ENCODE measurements at regions not wholly inside any gene's neighbourhood (a gene's known extent, or its start where the extent isn't known, plus 50 kb on each side); places are given as distances from the start of the nearest gene placed in this dataset.

DNA sequence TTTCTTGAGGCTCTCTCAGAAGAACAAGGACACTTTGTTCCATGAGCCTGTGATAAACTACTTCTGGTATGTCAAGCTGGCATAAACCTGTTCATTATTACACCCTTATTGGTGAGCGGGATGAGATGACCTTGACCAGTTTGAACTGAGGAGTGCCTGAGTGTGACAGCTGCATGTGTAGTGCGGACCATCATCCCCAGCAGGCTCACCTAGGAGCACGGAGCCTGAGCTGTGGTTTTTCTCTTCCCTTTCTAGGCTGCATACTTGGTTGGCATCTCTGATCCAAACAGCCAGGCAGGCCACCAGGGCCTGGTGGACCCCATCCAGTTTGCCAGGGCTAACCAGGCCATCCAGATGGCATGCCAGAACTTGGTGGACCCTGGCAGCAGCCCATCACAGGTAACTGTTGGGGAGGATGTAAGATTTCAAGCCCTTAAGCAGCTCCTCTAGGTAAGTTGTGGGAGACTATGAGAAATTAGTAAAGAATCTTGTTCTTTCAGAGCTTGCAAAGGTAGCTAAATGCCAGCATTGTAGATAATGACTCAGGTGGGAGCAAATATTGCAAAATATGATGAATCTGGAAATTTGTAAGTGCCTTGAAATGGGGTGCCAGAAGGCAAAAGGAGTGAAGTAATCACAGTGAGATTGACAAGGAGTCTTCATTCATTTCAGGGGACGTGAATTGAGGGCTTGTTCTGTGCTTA is 288.9 kb upstream of the TPM1 start:
- TF ChIP-seq, protein P1, sequence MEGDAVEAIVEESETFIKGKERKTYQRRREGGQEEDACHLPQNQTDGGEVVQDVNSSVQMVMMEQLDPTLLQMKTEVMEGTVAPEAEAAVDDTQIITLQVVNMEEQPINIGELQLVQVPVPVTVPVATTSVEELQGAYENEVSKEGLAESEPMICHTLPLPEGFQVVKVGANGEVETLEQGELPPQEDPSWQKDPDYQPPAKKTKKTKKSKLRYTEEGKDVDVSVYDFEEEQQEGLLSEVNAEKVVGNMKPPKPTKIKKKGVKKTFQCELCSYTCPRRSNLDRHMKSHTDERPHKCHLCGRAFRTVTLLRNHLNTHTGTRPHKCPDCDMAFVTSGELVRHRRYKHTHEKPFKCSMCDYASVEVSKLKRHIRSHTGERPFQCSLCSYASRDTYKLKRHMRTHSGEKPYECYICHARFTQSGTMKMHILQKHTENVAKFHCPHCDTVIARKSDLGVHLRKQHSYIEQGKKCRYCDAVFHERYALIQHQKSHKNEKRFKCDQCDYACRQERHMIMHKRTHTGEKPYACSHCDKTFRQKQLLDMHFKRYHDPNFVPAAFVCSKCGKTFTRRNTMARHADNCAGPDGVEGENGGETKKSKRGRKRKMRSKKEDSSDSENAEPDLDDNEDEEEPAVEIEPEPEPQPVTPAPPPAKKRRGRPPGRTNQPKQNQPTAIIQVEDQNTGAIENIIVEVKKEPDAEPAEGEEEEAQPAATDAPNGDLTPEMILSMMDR (IDR thresholded peaks at IDR 0.05; ENCODE audit: low read depth, low read length, missing input control) = no peak
- no peak for TF ChIP-seq FOXA2 (IDR thresholded peaks at IDR 0.05)
- TF ChIP-seq, protein P2, sequence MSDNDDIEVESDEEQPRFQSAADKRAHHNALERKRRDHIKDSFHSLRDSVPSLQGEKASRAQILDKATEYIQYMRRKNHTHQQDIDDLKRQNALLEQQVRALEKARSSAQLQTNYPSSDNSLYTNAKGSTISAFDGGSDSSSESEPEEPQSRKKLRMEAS (IDR thresholded peaks at IDR 0.05) = no peak
- no peak for TF ChIP-seq RAD21 (IDR thresholded peaks at IDR 0.05)
- no peak for TF ChIP-seq GABPA (IDR thresholded peaks at IDR 0.05 in 1 of 2, conservative IDR thresholded peaks at IDR 0.05 in 1 of 2)

All from liver (tissue), 3 donors.